GM12873 (cell line): ENCODE measurements at regions not wholly inside any gene's neighbourhood (a gene's known extent, or its start where the extent isn't known, plus 50 kb on each side); places are given as distances from the start of the nearest gene placed in this dataset.

Source experiments
- CTCF ChIP-seq: IDR thresholded peaks from 2 replicates; pipeline ENCODE4 v1.5.1; 2012; ENCODE audit warnings: low read depth, mild to moderate bottlenecking, moderate library complexity, low read length, control low read depth; ENCODE audit not compliant: insufficient read depth; ENCODE audit errors: missing control alignments

DNA sequence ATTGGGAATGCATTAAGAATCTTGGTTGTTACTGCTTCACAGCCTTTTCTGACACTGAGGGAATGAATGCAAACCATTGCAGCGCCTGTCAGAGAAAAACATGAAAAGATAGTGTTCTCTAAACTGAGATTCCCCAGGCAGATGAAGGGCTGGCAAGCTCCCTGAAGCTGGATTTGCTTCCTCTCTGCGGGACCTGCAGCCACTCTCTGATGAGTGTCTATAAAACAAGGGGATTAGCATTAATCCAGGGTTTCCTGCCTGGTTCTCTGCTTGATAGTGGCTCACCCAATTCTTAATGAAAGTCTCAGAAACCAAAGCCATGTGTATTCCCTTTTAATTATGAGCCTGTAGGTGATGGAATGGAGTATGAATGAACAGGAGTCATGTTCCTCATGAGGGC lies 344.3 kb upstream of the UMPS start:
- no peak for TF ChIP-seq CTCF

- no peak for TF ChIP-seq CTCF
Observed at GRCh38 chr3:124386996-124387595, 343.2 kb upstream of the UMPS start.

DNA sequence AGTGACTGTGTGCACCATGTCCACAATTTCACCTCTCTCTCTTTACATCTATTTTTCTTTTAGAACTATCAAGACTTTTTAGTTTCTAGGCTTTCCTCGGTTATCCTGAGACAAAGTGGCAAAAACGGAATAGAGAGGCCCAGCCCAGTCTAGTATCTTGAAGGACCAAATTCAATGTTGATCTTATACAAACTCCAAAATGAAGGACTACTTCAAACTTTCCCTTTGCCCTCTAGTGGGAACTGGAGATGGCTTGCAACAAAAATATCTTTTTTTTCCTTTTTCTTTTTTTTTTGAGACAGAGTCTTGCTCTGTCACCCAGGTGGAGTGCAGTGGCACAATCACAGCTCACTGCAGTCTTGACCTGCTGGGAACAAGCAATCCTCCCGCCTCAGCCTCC lies 338.5 kb upstream of the UMPS start:
- TF ChIP-seq CTCF: peak; percentile 1

- no peak for TF ChIP-seq CTCF
Observed at GRCh38 chr3:124393340-124393739, 336.9 kb upstream of the UMPS start.

GRCh38 chr3:124395162-124395561 lies 335.1 kb upstream of the UMPS start:
- TF ChIP-seq CTCF: no peak

DNA sequence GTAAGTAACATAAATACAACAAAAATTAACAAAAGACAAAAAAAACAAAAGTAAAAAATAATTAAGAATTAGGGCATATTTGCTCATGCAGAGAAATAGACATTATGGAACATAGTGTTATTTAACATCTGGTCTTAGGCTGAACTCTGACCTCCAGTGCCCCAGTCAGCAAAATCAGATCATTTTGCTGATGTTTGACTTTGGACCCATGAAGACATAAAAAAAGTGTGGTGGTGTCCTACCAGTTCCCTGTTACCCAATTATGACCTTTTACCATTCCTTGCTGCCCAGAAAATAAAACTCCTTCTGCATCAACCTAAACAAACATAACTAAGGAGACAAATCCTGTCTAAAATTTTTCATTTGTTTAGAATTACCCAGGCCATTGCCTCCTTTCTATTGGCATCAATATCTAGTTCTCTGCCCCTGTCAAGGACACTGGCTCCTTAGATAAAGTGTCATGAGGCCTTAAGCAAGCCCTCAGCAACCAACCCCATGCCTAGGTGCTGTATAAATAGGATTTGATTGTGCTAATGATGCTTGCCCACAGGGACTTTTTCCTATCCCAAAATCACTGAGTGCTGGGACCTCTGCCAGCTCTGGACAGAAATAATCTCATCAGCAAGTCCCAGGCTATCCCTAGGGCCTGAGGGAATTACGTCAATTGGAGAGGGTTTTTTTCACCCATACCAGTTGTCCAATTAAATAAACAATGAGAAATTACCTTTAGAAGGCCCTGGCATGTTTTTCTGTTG lies 334.5 kb upstream of the UMPS start:
- no peak for TF ChIP-seq CTCF

- TF ChIP-seq CTCF: no peak
Observed at GRCh38 chr3:124396339-124396950, 333.8 kb upstream of the UMPS start.
